Sigmoid colon (tissue), 3 donors: ENCODE measurements at regions not wholly inside any gene's neighbourhood (a gene's known extent, or its start where the extent isn't known, plus 50 kb on each side); places are given as distances from the start of the nearest gene placed in this dataset.

Source experiments
- POLR2A ChIP-seq, 2 donors: fragments of 450-650 bp; IDR thresholded peaks; one replicate each; pipeline ENCODE4 v1.6.1; 2016; ENCODE audit warnings: antibody characterized with exemption in 2 of 2, mild to moderate bottlenecking in 2 of 2, moderate library complexity in 2 of 2
- TF ChIP-seq, protein P1 (sequence below), 4 experiments: fragments of 450-650 bp in 3 of 4; fragments of 200-600 bp in 1 of 4; IDR thresholded peaks; one replicate each; pipeline ENCODE4 v1.5.1; 2016 to 2019; ENCODE audit warnings: antibody characterized with exemption in 4 of 4, mild to moderate bottlenecking in 3 of 4, moderate library complexity in 2 of 4

DNA sequence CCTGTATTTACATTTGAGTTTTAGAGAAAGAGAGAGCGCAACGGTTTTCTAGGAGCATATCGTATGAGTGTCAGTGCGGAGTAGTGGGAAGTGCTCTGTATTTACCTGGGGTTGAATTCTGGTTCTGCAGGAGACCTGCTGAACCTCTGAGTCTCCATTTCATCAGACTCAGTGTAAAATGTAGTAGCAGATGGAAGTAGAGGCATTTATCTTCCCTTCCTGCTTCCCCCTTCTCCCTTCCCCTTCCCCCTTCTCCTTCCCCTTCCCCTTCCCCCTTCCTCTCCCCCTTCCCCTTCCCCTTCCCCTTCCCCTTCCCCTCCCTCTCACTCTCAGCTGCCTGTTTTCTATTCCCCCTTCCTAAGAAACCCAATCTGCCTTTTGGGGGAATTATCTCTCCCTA, 426.9 kb downstream of the NPIPA7 start:
- no peak for TF ChIP-seq POLR2A (IDR thresholded peaks at IDR 0.05)
- TF ChIP-seq, protein P1, sequence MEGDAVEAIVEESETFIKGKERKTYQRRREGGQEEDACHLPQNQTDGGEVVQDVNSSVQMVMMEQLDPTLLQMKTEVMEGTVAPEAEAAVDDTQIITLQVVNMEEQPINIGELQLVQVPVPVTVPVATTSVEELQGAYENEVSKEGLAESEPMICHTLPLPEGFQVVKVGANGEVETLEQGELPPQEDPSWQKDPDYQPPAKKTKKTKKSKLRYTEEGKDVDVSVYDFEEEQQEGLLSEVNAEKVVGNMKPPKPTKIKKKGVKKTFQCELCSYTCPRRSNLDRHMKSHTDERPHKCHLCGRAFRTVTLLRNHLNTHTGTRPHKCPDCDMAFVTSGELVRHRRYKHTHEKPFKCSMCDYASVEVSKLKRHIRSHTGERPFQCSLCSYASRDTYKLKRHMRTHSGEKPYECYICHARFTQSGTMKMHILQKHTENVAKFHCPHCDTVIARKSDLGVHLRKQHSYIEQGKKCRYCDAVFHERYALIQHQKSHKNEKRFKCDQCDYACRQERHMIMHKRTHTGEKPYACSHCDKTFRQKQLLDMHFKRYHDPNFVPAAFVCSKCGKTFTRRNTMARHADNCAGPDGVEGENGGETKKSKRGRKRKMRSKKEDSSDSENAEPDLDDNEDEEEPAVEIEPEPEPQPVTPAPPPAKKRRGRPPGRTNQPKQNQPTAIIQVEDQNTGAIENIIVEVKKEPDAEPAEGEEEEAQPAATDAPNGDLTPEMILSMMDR (IDR thresholded peaks at IDR 0.05), result no peak
